ENCODE measurements at regions not wholly inside any gene's neighbourhood (a gene's known extent, or its start where the extent isn't known, plus 50 kb on each side); places are given as distances from the start of the nearest gene placed in this dataset.

- no peak for TF ChIP-seq CTCF (conservative IDR thresholded peaks at IDR 0.05; ENCODE audit: low read depth)
- H3K27ac ChIP-seq, result no peak overlapping the region
- CTCF ChIA-PET, result no interaction called here
- POLR2A ChIA-PET (ENCODE audit: low non-redundant PET), result no interaction called here
- no peak for DNase-seq (ENCODE audit: low spot score)
Measured at GRCh38 chr21:25328736-25329135, 278.5 kb downstream of the MRPL39 start.

- CTCF ChIA-PET, result no interaction called here
- no peak for DNase-seq (ENCODE audit: low spot score)
- TF ChIP-seq CTCF (conservative IDR thresholded peaks at IDR 0.05; ENCODE audit: low read depth), result no peak
Measured at GRCh38 chr21:25326181-25326580, 281.1 kb downstream of the MRPL39 start.

GRCh38 chr21:25324666-25325065, 282.6 kb downstream of the MRPL39 start:
- no peak overlapping the region for H3K27ac ChIP-seq
- CTCF ChIA-PET, result no interaction called here
- POLR2A ChIA-PET (ENCODE audit: low non-redundant PET), result no interaction called here
- no peak for TF ChIP-seq CTCF (conservative IDR thresholded peaks at IDR 0.05; ENCODE audit: low read depth)
- DNase-seq (ENCODE audit: low spot score), result no peak

More at GRCh38 chr21:25326181-25326580, 281.1 kb downstream of the MRPL39 start:
- POLR2A ChIA-PET (ENCODE audit: low non-redundant PET), result no interaction called here
- no peak overlapping the region for H3K27ac ChIP-seq

GRCh38 chr21:25323356-25323949, 283.8 kb downstream of the MRPL39 start:
- POLR2A ChIA-PET (ENCODE audit: low non-redundant PET), result no interaction called here
- H3K27ac ChIP-seq, result no peak overlapping the region
- CTCF ChIA-PET, result no interaction called here
- TF ChIP-seq CTCF (conservative IDR thresholded peaks at IDR 0.05; ENCODE audit: low read depth), result no peak
- DNase-seq (ENCODE audit: low spot score), result no peak

- ChIA-PET POLR2A (ENCODE audit: low non-redundant PET) (no interaction called here), CTCF (interaction anchor here (0.9 kb wide), 1 partner anchor 11 kb away, joined by 4 read pairs; no protein-coding TSS in a partner anchor)
- no peak overlapping the region for H3K27ac ChIP-seq
- no peak; the same call in 1 of the 2 replicates for TF ChIP-seq CTCF (conservative IDR thresholded peaks at IDR 0.05; ENCODE audit: low read depth)
- no peak for DNase-seq (ENCODE audit: low spot score)
Measured at GRCh38 chr21:25314247-25314646, 293.0 kb downstream of the MRPL39 start.

GRCh38 chr21:25313829-25314228, 293.5 kb downstream of the MRPL39 start:
- ChIA-PET POLR2A (ENCODE audit: low non-redundant PET) (no interaction called here), CTCF (interaction anchor here (0.6 to 0.9 kb wide), 2 partner anchors 11 to 417 kb away, joined by 3 to 4 read pairs; no protein-coding TSS in a partner anchor)
- peak; percentile 14; the same call in 1 of the 2 replicates for TF ChIP-seq CTCF (conservative IDR thresholded peaks at IDR 0.05; ENCODE audit: low read depth)
- DNase-seq (ENCODE audit: low spot score), result peak; percentile 4
- no peak overlapping the region for H3K27ac ChIP-seq

All from RWPE1 (cell line).